Endothelial cell of umbilical vein (primary cell): ENCODE measurements at regions not wholly inside any gene's neighbourhood (a gene's known extent, or its start where the extent isn't known, plus 50 kb on each side); places are given as distances from the start of the nearest gene placed in this dataset.

ENCODE experiments used
- BruUV-seq: library from RNA; stranded (reverse); fragments of 400-500 nt; replicated peaks from 2 replicates; lab custom pipeline; 2021; lab: Mats Ljungman, UMichigan
- CTCF ChIA-PET: fragments of 300-600, 350-600 bp; sonication (Branson Sonifier 250); formaldehyde crosslinking; loops from one replicate; lab custom pipeline; 2021; ENCODE audit warnings: antibody characterized with exemption, inconsistent platforms; lab: Charles Lee
- POLR2A ChIA-PET: fragments of 300-600, 350-600 bp; sonication (Branson Sonifier 250); formaldehyde crosslinking; loops from one replicate; lab custom pipeline; 2021; ENCODE audit warnings: antibody characterized with exemption, inconsistent platforms; lab: Charles Lee
- DNase-seq: peaks from one replicate; pipeline ENCODE4 v3.0.0-alpha.2; 2011; ENCODE audit warnings: low read depth, low spot score
- FAIRE-seq: peaks from 2 replicates; lab custom pipeline; 2011; peaks lifted over from hg19 to GRCh38; lab: Jason Lieb, UNC
- H2AFZ ChIP-seq: 2 replicates; pipeline ENCODE4 v1.6.0; 2012; ENCODE audit warnings: low read depth, low read length, control low read depth, inconsistent platforms
- H3K27ac ChIP-seq: 2 replicates; pipeline ENCODE4 v1.5.1; 2011; ENCODE audit warnings: low read depth, mild to moderate bottlenecking, control low read depth, low read length, moderate library complexity; ENCODE audit not compliant: insufficient read depth
- H3K27me3 ChIP-seq, 2 experiments: 2 replicates each; pipeline versions ENCODE4 v1.6.0 to v1.6.1; 2011; ENCODE audit warnings: low read length in 2 of 2, mixed read lengths in 1 of 2; ENCODE audit not compliant: control insufficient read depth in 2 of 2, insufficient read depth in 2 of 2
- H3K36me3 ChIP-seq, 2 experiments: 2 replicates in 1 of 2; 3 replicates in 1 of 2; pipeline ENCODE4 v1.5.1; 2011; ENCODE audit warnings: low read length in 2 of 2, mild to moderate bottlenecking in 1 of 2, moderate library complexity in 1 of 2; ENCODE audit not compliant: control insufficient read depth in 2 of 2, insufficient read depth in 2 of 2; ENCODE audit errors: extremely low read depth in 1 of 2
- H3K4me1 ChIP-seq: 3 replicates; pipeline ENCODE4 v1.5.1; 2011; ENCODE audit warnings: mild to moderate bottlenecking, low read length; ENCODE audit not compliant: control insufficient read depth, insufficient read depth; ENCODE audit errors: extremely low read depth
- H3K4me2 ChIP-seq: 2 replicates; pipeline ENCODE4 v1.6.1; 2011; ENCODE audit warnings: low read length, control low read depth, mixed read lengths; ENCODE audit not compliant: insufficient read depth
- H3K4me3 ChIP-seq, 3 experiments: fragments of 200-600 bp in 1 of 3; sonication (generic), shearing (Covaris generic) in 1 of 3; replicated peaks in 1 of 3; 2 replicates each; pipeline ENCODE4 v1.5.1; 2011 to 2016; ENCODE audit warnings: control low read depth in 3 of 3, low read length in 3 of 3, mild to moderate bottlenecking in 2 of 3, inconsistent platforms in 1 of 3, low read depth in 1 of 3, moderate library complexity in 1 of 3; ENCODE audit not compliant: insufficient read depth in 1 of 3
- H3K79me2 ChIP-seq: 2 replicates; pipeline ENCODE4 v1.6.0; 2012; ENCODE audit warnings: low read length, inconsistent platforms; ENCODE audit not compliant: control insufficient read depth, insufficient read depth
- H3K9ac ChIP-seq: replicated peaks from 2 replicates; pipeline ENCODE3; 2011; ENCODE audit warnings: low read length, control low read depth; ENCODE audit not compliant: insufficient read depth; ENCODE audit errors: extremely low read depth
- H3K9me1 ChIP-seq: replicated peaks from 3 replicates; pipeline ENCODE4 v1.6.0; 2011; ENCODE audit warnings: mild to moderate bottlenecking, low read length; ENCODE audit not compliant: control insufficient read depth, insufficient read depth; ENCODE audit errors: extremely low read depth
- H3K9me3 ChIP-seq: replicated peaks from 2 replicates; pipeline ENCODE4 v1.5.1; 2012; ENCODE audit warnings: low read length, inconsistent platforms; ENCODE audit not compliant: control insufficient read depth, insufficient read depth
- H4K20me1 ChIP-seq: replicated peaks from 2 replicates; pipeline ENCODE3; 2011; ENCODE audit warnings: mild to moderate bottlenecking, low read length; ENCODE audit not compliant: control insufficient read depth, insufficient read depth; ENCODE audit errors: extremely low read depth
- CTCF ChIP-seq, 2 donors: IDR thresholded peaks; 1 replicate in 1 of 2; 2 replicates in 1 of 2; pipeline ENCODE4 v1.5.1; 2011; ENCODE audit warnings: low read length in 2 of 2, mild to moderate bottlenecking in 2 of 2, moderate library complexity in 2 of 2, control low read depth in 1 of 2, inconsistent platforms in 1 of 2, low read depth in 1 of 2; ENCODE audit not compliant: insufficient read depth in 1 of 2; ENCODE audit errors: extremely low read depth in 1 of 2
- EZH2 ChIP-seq: IDR thresholded peaks from 2 replicates; pipeline ENCODE4 v1.6.1; 2012; ENCODE audit warnings: borderline replicate concordance, low read depth, mild to moderate bottlenecking, moderate library complexity, low read length, inconsistent platforms; ENCODE audit not compliant: severe bottlenecking
- FOS ChIP-seq: IDR thresholded peaks from 2 replicates; pipeline ENCODE4 v1.6.1; 2011; ENCODE audit warnings: mild to moderate bottlenecking, low read length, moderate library complexity, borderline replicate concordance; ENCODE audit not compliant: insufficient read depth
- GATA2 ChIP-seq: IDR thresholded peaks from 2 replicates; pipeline ENCODE4 v1.7.0; 2011; ENCODE audit warnings: low read depth, mild to moderate bottlenecking, moderate library complexity, mixed read lengths, low read length; ENCODE audit not compliant: insufficient read length, insufficient read depth
- JUN ChIP-seq: IDR thresholded peaks from 2 replicates; pipeline ENCODE4 v1.6.1; 2011; ENCODE audit warnings: borderline replicate concordance, low read depth; ENCODE audit not compliant: insufficient read length, insufficient read depth
- MYC ChIP-seq: IDR thresholded peaks from one replicate; pipeline ENCODE4 v1.6.1; 2011; ENCODE audit warnings: mild to moderate bottlenecking, low read depth, low read length
- POLR2A ChIP-seq: IDR thresholded peaks from 2 replicates; pipeline ENCODE4 v1.6.1; 2012; ENCODE audit warnings: low read depth, mild to moderate bottlenecking, control low read depth, low read length
- POLR2AphosphoS5 ChIP-seq: IDR thresholded peaks from 2 replicates; pipeline ENCODE4 v1.6.1; 2012; ENCODE audit warnings: low read depth, mild to moderate bottlenecking, control low read depth, low read length, moderate library complexity; ENCODE audit not compliant: insufficient read depth
- dilution Hi-C: fragments of 300-500 bp; cut with MboI; formaldehyde crosslinking; loops from one replicate; pipeline ENCODE4 v1.15.0; 2019; ENCODE audit warnings: low sequenced_read_pairs; ENCODE audit not compliant: extremely low pct_ligation_motif_present
- intact Hi-C: fragments of 100-400 bp; cut with micrococcal nuclease; formaldehyde crosslinking; loops from one replicate; pipeline ENCODE4 v1.10.0; 2022
- TF ChIP-seq, protein P1 (sequence below): IDR thresholded peaks from 2 replicates; pipeline ENCODE4 v1.6.1; 2011; ENCODE audit not compliant: insufficient read depth, insufficient read length

- Histone ChIP-seq H2AFZ (no peak overlapping the region), H3K4me3 (no peak overlapping the region), H3K27me3 (no peaks in the 10 kb centered on the region), H3K79me2 (no peaks in the 10 kb centered on the region), H3K36me3 (no peaks in the 10 kb centered on the region), H4K20me1 (no peaks in the 10 kb centered on the region), H3K4me2 (no peak overlapping the region), H3K27ac (no peak overlapping the region), H3K9ac (no peak overlapping the region), H3K9me1 (no peaks in the 10 kb centered on the region), H3K4me1 (no peaks in the 10 kb centered on the region), H3K9me3 (no peaks in the 10 kb centered on the region)
- dilution Hi-C loops = no loop called here
- ChIA-PET POLR2A (no interaction called here), CTCF (interaction anchor here (0.9 to 1.4 kb wide), 3 partner anchors 20 to 118 kb away, joined by 3 to 5 read pairs (median 4); no protein-coding TSS in a partner anchor)
- FAIRE-seq (no peak), DNase-seq (no peak)
- TF ChIP-seq FOS (no peak), CTCF (IDR thresholded peaks at IDR 0.05; ENCODE audit: extremely low read depth in 1 of 2, insufficient read depth in 1 of 2, low read depth in 1 of 2, low read length in 2 of 2) (no peak), GATA2 (no peak), JUN (no peak), POLR2A (no peak), MYC (no peak), POLR2AphosphoS5 (no peak), EZH2 (no peak)
- TF ChIP-seq, protein P1, sequence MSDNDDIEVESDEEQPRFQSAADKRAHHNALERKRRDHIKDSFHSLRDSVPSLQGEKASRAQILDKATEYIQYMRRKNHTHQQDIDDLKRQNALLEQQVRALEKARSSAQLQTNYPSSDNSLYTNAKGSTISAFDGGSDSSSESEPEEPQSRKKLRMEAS = no peak
- BruUV-seq = no TSS peak
- intact Hi-C loops = no loop called here
These were observed 142.9 kb upstream of the PZP start for GRCh38 chr12:9351136-9351535.
